ENCODE measurements at regions not wholly inside any gene's neighbourhood (a gene's known extent, or its start where the extent isn't known, plus 50 kb on each side); places are given as distances from the start of the nearest gene placed in this dataset.

DNA sequence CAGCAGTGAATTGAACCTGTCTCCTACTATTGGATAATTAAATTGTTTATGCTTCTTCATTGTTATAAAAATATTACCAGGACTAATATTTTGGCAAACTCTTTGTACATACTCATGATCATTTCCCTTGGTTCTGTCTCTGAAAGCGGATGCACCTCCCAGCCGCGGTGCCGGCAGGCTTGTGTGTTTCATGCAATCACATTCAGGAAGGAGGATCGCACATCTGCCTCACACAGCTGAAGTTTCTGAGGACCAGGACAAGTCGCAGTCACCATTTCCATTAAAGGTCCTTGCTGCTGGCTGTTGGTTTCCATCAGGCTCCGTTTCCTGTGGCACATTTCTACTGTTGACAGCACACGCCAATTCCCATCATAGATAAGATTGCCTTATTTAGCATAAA, 117.8 kb upstream of the SHH start:
- TF ChIP-seq CTCF (IDR thresholded peaks at IDR 0.05 in 8 of 11, conservative IDR thresholded peaks at IDR 0.05 in 3 of 11) (no peak), POLR2A (IDR thresholded peaks at IDR 0.05) (no peak), POLR2AphosphoS5 (IDR thresholded peaks at IDR 0.05) (no peak)
